Lower lobe of right lung (tissue), 2 donors: ENCODE measurements at regions not wholly inside any gene's neighbourhood (a gene's known extent, or its start where the extent isn't known, plus 50 kb on each side); places are given as distances from the start of the nearest gene placed in this dataset.

Experiments used
- ATAC-seq, 2 donors: fragments of 200-7000 bp; cut with Tn5 transposase; one replicate each; pipeline ENCODE4 v1.9.1; 2020 to 2022; ENCODE audit warnings: mild to moderate bottlenecking in 2 of 2, moderate library complexity in 2 of 2
- DNase-seq: peaks from one replicate; pipeline ENCODE4 v3.0.0-alpha.2; 2020
- H3K27ac ChIP-seq: fragments of 200-600 bp; one replicate; pipeline ENCODE4 v1.8.0; 2022
- H3K27me3 ChIP-seq: fragments of 200-600 bp; one replicate; pipeline ENCODE4 v1.8.0; 2022; ENCODE audit warnings: low read depth
- H3K36me3 ChIP-seq: fragments of 200-600 bp; one replicate; pipeline ENCODE4 v1.8.0; 2022; ENCODE audit warnings: mild to moderate bottlenecking
- H3K4me1 ChIP-seq: fragments of 200-600 bp; one replicate; pipeline ENCODE4 v1.8.0; 2022
- H3K4me3 ChIP-seq: fragments of 200-600 bp; one replicate; pipeline ENCODE4 v1.8.0; 2022; ENCODE audit warnings: mild to moderate bottlenecking
- H3K9me3 ChIP-seq: fragments of 200-600 bp; one replicate; pipeline ENCODE4 v1.8.0; 2022
- intact Hi-C: fragments of 100-400 bp; cut with DNase I; formaldehyde crosslinking; loops from one replicate; pipeline ENCODE4 v1.11.0; 2022
- TF ChIP-seq, protein P1 (sequence below): fragments of 200-600 bp; IDR thresholded peaks from one replicate; pipeline ENCODE4 v1.8.0; 2022; ENCODE audit warnings: antibody characterized with exemption, mild to moderate bottlenecking
- donor health status: DM: no; HTN: yes; CAD: no; lungs with severe emphysema.

DNA sequence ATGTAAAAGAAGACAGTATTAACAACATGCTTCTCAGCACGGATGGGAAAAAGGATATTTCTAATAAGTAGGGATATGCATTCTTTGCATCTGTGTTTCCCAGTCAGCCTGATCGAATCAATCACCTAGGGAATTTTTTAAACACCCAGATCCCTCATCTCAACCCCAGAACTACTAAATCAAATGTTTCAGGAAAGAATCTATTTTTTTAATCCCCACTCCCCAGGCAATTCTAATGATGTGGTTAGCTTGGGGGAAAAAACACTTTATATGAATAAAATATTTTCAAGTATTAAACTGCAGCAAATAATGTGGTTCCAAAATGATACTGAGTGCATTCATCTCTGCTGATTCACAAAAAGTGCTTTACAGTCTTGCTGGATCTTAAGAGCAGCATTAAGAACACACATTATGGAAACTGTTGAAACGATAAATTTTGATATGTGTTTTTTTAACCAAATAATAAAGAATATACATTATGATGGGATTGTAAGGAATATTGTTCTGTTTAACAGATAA lies 68.7 kb upstream of the GUCY1A1 start:
- intact Hi-C loops = no loop called here
- ATAC-seq = no peak
- no peaks in the 10 kb centered on the region for H3K4me1 ChIP-seq

DNA sequence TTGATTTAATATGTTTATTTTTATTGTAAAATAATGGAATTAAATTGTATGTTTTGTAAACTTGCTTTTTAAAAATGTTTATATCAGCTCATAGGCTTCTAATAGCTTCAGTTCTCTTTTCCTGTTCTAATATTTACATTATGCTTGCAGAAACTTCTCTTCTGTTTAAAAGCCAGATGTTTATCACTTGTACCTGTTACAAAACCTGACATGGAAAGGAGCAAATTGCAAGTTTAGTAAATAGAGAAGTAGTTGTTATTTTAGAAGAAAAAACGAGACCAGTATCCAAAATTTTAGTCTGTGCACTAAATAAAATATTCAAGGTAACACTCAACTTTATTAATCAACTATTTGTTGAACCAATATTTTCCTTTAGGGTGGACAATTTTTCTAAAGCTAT lies 69.4 kb upstream of the GUCY1A1 start:
- Histone ChIP-seq H3K9me3 (no peaks in the 10 kb centered on the region), H3K27ac (no peak overlapping the region), H3K27me3 (no peaks in the 10 kb centered on the region), H3K36me3 (no peaks in the 10 kb centered on the region), H3K4me3 (no peak overlapping the region), H3K4me1 (no peaks in the 10 kb centered on the region)
- ATAC-seq = no peak
- TF ChIP-seq, protein P1, sequence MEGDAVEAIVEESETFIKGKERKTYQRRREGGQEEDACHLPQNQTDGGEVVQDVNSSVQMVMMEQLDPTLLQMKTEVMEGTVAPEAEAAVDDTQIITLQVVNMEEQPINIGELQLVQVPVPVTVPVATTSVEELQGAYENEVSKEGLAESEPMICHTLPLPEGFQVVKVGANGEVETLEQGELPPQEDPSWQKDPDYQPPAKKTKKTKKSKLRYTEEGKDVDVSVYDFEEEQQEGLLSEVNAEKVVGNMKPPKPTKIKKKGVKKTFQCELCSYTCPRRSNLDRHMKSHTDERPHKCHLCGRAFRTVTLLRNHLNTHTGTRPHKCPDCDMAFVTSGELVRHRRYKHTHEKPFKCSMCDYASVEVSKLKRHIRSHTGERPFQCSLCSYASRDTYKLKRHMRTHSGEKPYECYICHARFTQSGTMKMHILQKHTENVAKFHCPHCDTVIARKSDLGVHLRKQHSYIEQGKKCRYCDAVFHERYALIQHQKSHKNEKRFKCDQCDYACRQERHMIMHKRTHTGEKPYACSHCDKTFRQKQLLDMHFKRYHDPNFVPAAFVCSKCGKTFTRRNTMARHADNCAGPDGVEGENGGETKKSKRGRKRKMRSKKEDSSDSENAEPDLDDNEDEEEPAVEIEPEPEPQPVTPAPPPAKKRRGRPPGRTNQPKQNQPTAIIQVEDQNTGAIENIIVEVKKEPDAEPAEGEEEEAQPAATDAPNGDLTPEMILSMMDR = no peak
- intact Hi-C loops = no loop called here
- no peak for DNase-seq

More for the DNA sequence above, 68.7 kb upstream of the GUCY1A1 start:
- no peaks in the 10 kb centered on the region for H3K27me3 ChIP-seq
- H3K27ac ChIP-seq = no peak overlapping the region
- TF ChIP-seq, protein P1 = no peak
- no peaks in the 10 kb centered on the region for H3K36me3 ChIP-seq
- no peak overlapping the region for H3K4me3 ChIP-seq
- DNase-seq = no peak
- H3K9me3 ChIP-seq = no peaks in the 10 kb centered on the region

DNA sequence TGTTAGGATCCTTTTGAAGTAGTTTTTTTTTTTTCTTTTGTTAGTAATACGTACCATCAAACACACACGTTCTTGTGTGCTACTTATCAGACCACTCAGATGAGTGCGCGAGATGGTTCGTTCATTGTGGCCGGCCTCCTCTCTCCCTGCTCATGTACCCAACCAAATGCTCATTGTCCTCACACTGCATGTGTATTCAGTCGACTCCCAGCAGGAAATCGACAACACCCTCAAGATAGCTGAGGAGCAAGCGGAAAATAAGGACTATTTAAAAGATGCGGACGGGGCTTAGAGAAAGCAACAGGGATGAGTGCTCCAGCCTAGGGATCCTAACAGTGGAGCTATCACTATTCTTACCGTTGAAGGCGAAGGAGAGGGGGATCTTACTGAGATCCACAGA lies 72.9 kb upstream of the GUCY1A1 start:
- Histone ChIP-seq H3K27me3 (no peaks in the 10 kb centered on the region), H3K4me3 (no peak overlapping the region), H3K4me1 (no peaks in the 10 kb centered on the region), H3K9me3 (no peaks in the 10 kb centered on the region), H3K27ac (no peak overlapping the region), H3K36me3 (no peaks in the 10 kb centered on the region)
- intact Hi-C loops = no loop called here
- DNase-seq (no peak), ATAC-seq (no peak)
- TF ChIP-seq, protein P1 = no peak

DNA sequence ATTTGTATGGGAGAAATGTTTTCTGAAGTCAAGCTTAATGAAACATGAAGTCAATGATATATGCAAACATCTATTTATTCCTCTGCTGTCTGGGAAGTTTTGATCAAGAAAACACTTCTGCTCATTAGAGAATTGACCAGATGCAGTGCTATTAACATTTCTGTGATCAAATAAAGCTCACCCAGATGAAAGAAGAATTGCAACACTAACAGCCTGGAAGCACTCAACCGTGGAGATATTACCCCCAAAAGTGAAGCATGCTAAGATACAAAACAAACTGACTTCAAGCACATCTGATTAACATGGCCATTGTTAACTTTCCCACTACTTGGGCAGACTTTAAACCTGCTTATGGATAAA lies 73.7 kb upstream of the GUCY1A1 start:
- Histone ChIP-seq H3K27ac (no peak overlapping the region), H3K27me3 (no peaks in the 10 kb centered on the region), H3K4me3 (no peak overlapping the region), H3K36me3 (no peaks in the 10 kb centered on the region), H3K9me3 (no peaks in the 10 kb centered on the region), H3K4me1 (no peaks in the 10 kb centered on the region)
- ATAC-seq = no peak
- intact Hi-C loops = no loop called here
- no peak for DNase-seq
- TF ChIP-seq, protein P1 = no peak

DNA sequence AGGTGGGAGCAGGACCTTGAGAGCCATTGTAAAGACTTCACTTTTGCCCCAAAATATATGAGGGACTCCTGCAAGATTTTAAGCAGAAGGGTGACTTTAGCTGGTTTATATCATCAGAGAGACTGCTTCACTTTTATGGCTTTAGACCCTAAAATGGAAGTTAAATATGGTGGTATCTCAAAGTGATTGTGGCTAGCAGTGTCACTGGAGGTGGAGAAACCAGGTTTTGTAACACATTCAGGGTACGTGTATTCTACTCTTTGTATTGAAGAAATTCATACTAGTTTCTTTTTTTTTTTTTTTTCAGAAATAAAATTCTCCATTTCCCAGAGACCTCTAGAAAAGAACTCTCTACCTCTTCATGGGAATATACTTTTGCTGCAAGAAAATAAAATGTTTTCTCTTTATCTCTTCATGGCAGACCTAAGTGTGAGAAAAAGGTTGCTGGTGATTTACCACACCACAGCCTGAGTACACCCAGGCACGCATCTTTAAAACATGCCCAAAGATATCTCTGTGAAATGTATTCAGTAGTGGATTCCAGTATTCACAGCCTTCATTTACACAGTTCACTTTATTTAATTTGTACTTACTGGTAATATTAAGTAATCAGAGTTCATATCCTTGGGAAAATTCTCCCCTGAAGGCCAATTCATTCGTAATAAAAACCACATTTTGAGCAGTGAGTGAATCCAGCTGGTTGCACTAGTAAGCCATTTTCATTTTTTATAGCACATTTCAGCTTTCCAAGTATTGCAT lies 74.3 kb upstream of the GUCY1A1 start:
- no peaks in the 10 kb centered on the region for H3K27me3 ChIP-seq
- H3K4me3 ChIP-seq = no peak overlapping the region
- no peak overlapping the region for H3K27ac ChIP-seq
- intact Hi-C loops = no loop called here
- H3K36me3 ChIP-seq = no peaks in the 10 kb centered on the region
- TF ChIP-seq, protein P1 = no peak
- ATAC-seq (peak; percentile 39), DNase-seq (no peak)
- H3K9me3 ChIP-seq = no peaks in the 10 kb centered on the region
- H3K4me1 ChIP-seq = no peaks in the 10 kb centered on the region
